OCI-LY7 (cell line): ENCODE measurements at regions not wholly inside any gene's neighbourhood (a gene's known extent, or its start where the extent isn't known, plus 50 kb on each side); places are given as distances from the start of the nearest gene placed in this dataset.

Experiments
- BruUV-seq: library from RNA; stranded (reverse); fragments of 400-500 nt; replicated peaks from 2 replicates; lab custom pipeline; 2021; lab: Mats Ljungman, UMichigan
- CTCF ChIA-PET: fragments of 300-600 bp; sonication (Branson Sonifier 250); formaldehyde crosslinking; loops from one replicate; lab custom pipeline; 2022; ENCODE audit warnings: antibody characterized with exemption; ENCODE audit not compliant: unreplicated experiment; lab: Charles Lee
- POLR2A ChIA-PET: fragments of 300-600 bp; sonication (Branson Sonifier 250); formaldehyde crosslinking; loops from one replicate; lab custom pipeline; 2022; ENCODE audit warnings: antibody characterized with exemption; lab: Charles Lee
- DNase-seq: peaks from one replicate; pipeline ENCODE4 v3.0.0-alpha.2; 2015; ENCODE audit warnings: low spot score
- H2AFZ ChIP-seq: fragments of 200-600 bp; sonication (generic), shearing (Covaris generic); 2 replicates; pipeline ENCODE4 v1.6.1; 2014; ENCODE audit warnings: mild to moderate bottlenecking, antibody characterized with exemption, low read length, moderate library complexity
- H3K27ac ChIP-seq: fragments of 200-600 bp; sonication (generic); 2 replicates; pipeline ENCODE4 v1.5.1; 2014; ENCODE audit warnings: mixed run types, low read depth, mild to moderate bottlenecking, moderate library complexity, low read length, inconsistent platforms; ENCODE audit not compliant: poor library complexity, severe bottlenecking
- H3K36me3 ChIP-seq: fragments of 200-600 bp; sonication (generic); 2 replicates; pipeline ENCODE4 v1.6.1; 2014; ENCODE audit warnings: mild to moderate bottlenecking, antibody characterized with exemption, low read length, moderate library complexity, mixed read lengths; ENCODE audit not compliant: insufficient read depth
- H3K4me1 ChIP-seq: fragments of 200-600 bp; sonication (generic); 2 replicates; pipeline ENCODE4 v1.5.1; 2014; ENCODE audit warnings: mild to moderate bottlenecking, low read length; ENCODE audit not compliant: insufficient read depth, poor library complexity, severe bottlenecking
- H3K4me2 ChIP-seq: fragments of 200-600 bp; sonication (generic); 2 replicates; pipeline ENCODE4 v1.6.1; 2014; ENCODE audit warnings: mild to moderate bottlenecking, low read length
- H3K4me3 ChIP-seq: fragments of 200-600 bp; sonication (generic); 2 replicates; pipeline ENCODE4 v1.5.1; 2014; ENCODE audit warnings: mild to moderate bottlenecking, low read depth, low read length; ENCODE audit not compliant: poor library complexity, severe bottlenecking
- H3K79me2 ChIP-seq: fragments of 200-600 bp; sonication (generic); 2 replicates; pipeline ENCODE4 v1.6.1; 2016; ENCODE audit warnings: low read depth, mild to moderate bottlenecking, low read length, moderate library complexity, mixed read lengths; ENCODE audit not compliant: insufficient read depth
- H3K9me2 ChIP-seq: fragments of 200-600 bp; sonication (generic); 2 replicates; pipeline ENCODE4 v1.6.1; 2016; ENCODE audit warnings: mild to moderate bottlenecking, low read length, mixed read lengths; ENCODE audit not compliant: insufficient read depth
- H3K9me3 ChIP-seq: fragments of 200-600 bp; sonication (generic); 2 replicates; pipeline ENCODE4 v1.6.1; 2014; ENCODE audit warnings: mild to moderate bottlenecking, mixed run types, low read length, mixed read lengths
- H4K20me1 ChIP-seq: fragments of 200-600 bp; sonication (generic); 2 replicates; pipeline ENCODE4 v1.6.1; 2014; ENCODE audit warnings: mild to moderate bottlenecking, antibody characterized with exemption, low read length, moderate library complexity, mixed read lengths; ENCODE audit not compliant: insufficient read depth
- EZH2phosphoT487 ChIP-seq: fragments of 200-600 bp; sonication (generic); IDR thresholded peaks from 2 replicates; pipeline ENCODE4 v1.6.1; 2018; ENCODE audit warnings: low read depth, borderline replicate concordance, mild to moderate bottlenecking, mixed run types, antibody characterized with exemption, low read length, moderate library complexity, mixed read lengths
- intact Hi-C: fragments of 100-400 bp; cut with micrococcal nuclease; formaldehyde crosslinking; loops from one replicate; pipeline ENCODE4 v1.10.0; 2022; ENCODE audit not compliant: unreplicated experiment
- TF ChIP-seq, protein P1 (sequence below): fragments of 200-600 bp; sonication (generic); conservative IDR thresholded peaks from 2 replicates; pipeline ENCODE4 v1.5.1; 2014; ENCODE audit warnings: mild to moderate bottlenecking, antibody characterized with exemption, low read length, moderate library complexity, mixed read lengths

- intact Hi-C loops = no loop called here
- Histone ChIP-seq H4K20me1 (no peaks in the 10 kb centered on the region), H3K79me2 (no peaks in the 10 kb centered on the region), H3K4me1 (no peaks in the 10 kb centered on the region), H3K27ac (no peak overlapping the region), H3K9me3 (no peaks in the 10 kb centered on the region), H3K9me2 (no peaks in the 10 kb centered on the region), H2AFZ (no peak overlapping the region), H3K36me3 (no peaks in the 10 kb centered on the region), H3K4me3 (no peak overlapping the region), H3K4me2 (no peak overlapping the region)
- CTCF ChIA-PET = no interaction called here
- TF ChIP-seq, protein P1, sequence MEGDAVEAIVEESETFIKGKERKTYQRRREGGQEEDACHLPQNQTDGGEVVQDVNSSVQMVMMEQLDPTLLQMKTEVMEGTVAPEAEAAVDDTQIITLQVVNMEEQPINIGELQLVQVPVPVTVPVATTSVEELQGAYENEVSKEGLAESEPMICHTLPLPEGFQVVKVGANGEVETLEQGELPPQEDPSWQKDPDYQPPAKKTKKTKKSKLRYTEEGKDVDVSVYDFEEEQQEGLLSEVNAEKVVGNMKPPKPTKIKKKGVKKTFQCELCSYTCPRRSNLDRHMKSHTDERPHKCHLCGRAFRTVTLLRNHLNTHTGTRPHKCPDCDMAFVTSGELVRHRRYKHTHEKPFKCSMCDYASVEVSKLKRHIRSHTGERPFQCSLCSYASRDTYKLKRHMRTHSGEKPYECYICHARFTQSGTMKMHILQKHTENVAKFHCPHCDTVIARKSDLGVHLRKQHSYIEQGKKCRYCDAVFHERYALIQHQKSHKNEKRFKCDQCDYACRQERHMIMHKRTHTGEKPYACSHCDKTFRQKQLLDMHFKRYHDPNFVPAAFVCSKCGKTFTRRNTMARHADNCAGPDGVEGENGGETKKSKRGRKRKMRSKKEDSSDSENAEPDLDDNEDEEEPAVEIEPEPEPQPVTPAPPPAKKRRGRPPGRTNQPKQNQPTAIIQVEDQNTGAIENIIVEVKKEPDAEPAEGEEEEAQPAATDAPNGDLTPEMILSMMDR = no peak
- TF ChIP-seq EZH2phosphoT487 = no peak
- DNase-seq = no peak
- BruUV-seq = no TSS peak
- POLR2A ChIA-PET = no interaction called here
These were observed 55.3 kb upstream of the RGS21 start for GRCh38 chr1:192261476-192261875.

DNA sequence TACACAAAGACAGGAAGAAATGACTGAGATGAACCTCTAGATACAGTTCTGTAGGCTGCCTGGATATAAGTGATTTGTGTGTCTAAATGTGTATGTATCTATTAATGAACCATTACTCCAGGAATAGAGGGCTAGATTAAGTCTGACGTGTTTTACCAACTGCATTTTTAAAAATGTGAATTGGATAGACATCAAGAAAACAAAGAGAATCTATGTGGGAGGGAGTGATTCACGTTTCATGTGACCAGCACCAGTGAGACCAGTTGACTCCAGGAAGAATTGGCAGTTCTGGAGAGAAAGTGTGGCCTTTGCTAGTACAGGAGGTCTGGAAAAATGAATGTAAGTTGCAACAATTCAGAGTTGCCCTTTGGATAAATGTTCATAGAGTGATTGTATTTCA lies 53.4 kb upstream of the RGS21 start:
- no TSS peak for BruUV-seq
- DNase-seq = no peak
- Histone ChIP-seq H3K4me3 (no peak overlapping the region), H4K20me1 (no peaks in the 10 kb centered on the region), H3K27ac (no peak overlapping the region), H3K36me3 (no peaks in the 10 kb centered on the region), H3K4me2 (no peak overlapping the region), H3K9me3 (no peaks in the 10 kb centered on the region), H3K9me2 (no peaks in the 10 kb centered on the region), H2AFZ (no peak overlapping the region), H3K4me1 (no peaks in the 10 kb centered on the region), H3K79me2 (no peaks in the 10 kb centered on the region)
- intact Hi-C loops = no loop called here
- ChIA-PET CTCF (no interaction called here), POLR2A (no interaction called here)
- TF ChIP-seq, protein P1 = no peak
- TF ChIP-seq EZH2phosphoT487 = no peak

DNA sequence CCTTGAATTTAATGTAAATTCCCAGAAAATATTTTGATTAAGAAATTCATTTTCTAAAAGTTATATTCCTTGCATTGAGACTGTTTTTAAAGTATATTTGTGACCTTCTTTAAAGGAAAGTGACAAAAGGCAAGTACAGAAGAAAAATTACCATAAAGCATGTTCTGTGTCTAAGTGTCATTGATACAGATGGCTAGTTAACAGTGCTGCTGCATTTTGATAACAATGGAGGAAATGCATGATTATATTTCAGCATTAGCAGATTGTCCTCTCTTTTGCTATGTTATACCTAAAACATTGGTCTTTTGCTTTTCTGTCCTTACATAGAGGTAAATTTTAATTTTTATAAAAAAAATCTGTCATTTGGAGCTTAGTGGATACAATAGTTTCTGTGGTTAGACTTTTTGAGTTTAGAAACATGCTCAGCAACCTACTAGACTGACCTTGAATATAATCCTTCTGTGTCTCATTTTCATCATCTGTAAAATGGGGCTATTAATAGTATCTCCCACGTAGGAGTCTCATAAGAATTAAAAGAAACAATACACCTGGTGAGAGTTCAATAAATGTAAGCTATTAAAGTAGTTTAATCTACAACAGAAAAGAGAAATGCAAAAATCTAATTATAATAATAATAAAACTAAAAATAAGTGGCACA lies 51.1 kb upstream of the RGS21 start:
- BruUV-seq = no TSS peak
- ChIA-PET CTCF (no interaction called here), POLR2A (no interaction called here)
- intact Hi-C loops = no loop called here
- no peak overlapping the region for H3K4me3 ChIP-seq
- no peaks in the 10 kb centered on the region for H3K9me3 ChIP-seq
- TF ChIP-seq, protein P1 = no peak
- no peak for TF ChIP-seq EZH2phosphoT487
- H3K36me3 ChIP-seq = no peaks in the 10 kb centered on the region
- no peak for DNase-seq
- H2AFZ ChIP-seq = no peak overlapping the region
- H3K79me2 ChIP-seq = no peaks in the 10 kb centered on the region
- no peaks in the 10 kb centered on the region for H4K20me1 ChIP-seq
- H3K4me2 ChIP-seq = no peak overlapping the region
- H3K4me1 ChIP-seq = no peaks in the 10 kb centered on the region
- H3K9me2 ChIP-seq = no peaks in the 10 kb centered on the region
- no peak overlapping the region for H3K27ac ChIP-seq
